ENCODE measurements at regions not wholly inside any gene's neighbourhood (a gene's known extent, or its start where the extent isn't known, plus 50 kb on each side); places are given as distances from the start of the nearest gene placed in this dataset.

GRCh38 chr3:193021506-193022010 is 103.9 kb upstream of the MB21D2 start:
- Histone ChIP-seq H3K4me2 (ENCODE audit: insufficient read depth in 1 of 2, low read depth in 2 of 2, low read length in 2 of 2) (no peak overlapping the region), H3K9me3 (ENCODE audit: insufficient read depth in 2 of 2, low read depth in 1 of 2, low read length in 1 of 2) (no peaks in the 10 kb centered on the region), H3K18ac (ENCODE audit: extremely low read depth, low read length) (no peak overlapping the region), H3K4ac (replicated peaks; ENCODE audit: insufficient read length, low read depth, low read length) (no peak overlapping the region), H3K79me1 (ENCODE audit: low read depth, low read length) (no peaks in the 10 kb centered on the region), H3K4me1 (replicated peaks in 1 of 4; ENCODE audit: control insufficient read depth in 3 of 4, insufficient read depth in 4 of 4, low read length in 3 of 4) (no peaks in the 10 kb centered on the region; a peak in 1 of 7 replicates), H2AFZ (ENCODE audit: low read length) (peak overlapping the region; percentile 39; the same call in 1 of the 2 replicates), H3K14ac (ENCODE audit: insufficient read length) (no peak overlapping the region), H3K9ac (replicated peaks in 1 of 4; ENCODE audit: extremely low read depth in 1 of 4, low read depth in 3 of 4, low read length in 3 of 4) (no peak overlapping the region), H3K79me2 (ENCODE audit: control insufficient read depth in 1 of 2, insufficient read depth in 2 of 2, low read length in 2 of 2) (no peaks in the 10 kb centered on the region), H2BK15ac (ENCODE audit: low read length) (no peak overlapping the region), H3K23ac (ENCODE audit: insufficient read length) (no peak overlapping the region), H2BK20ac (ENCODE audit: low read length) (no peak overlapping the region), H4K20me1 (replicated peaks in 1 of 2; ENCODE audit: control insufficient read depth in 1 of 2, insufficient read depth in 2 of 2, low read length in 2 of 2) (no peaks in the 10 kb centered on the region), H3K27me3 (replicated peaks in 1 of 4; ENCODE audit: control insufficient read depth in 3 of 4, extremely low read depth in 1 of 4, insufficient read depth in 3 of 4, low read length in 3 of 4) (no peaks in the 10 kb centered on the region), H3K27ac (ENCODE audit: low read depth, low read length) (no peak overlapping the region), H2BK12ac (ENCODE audit: low read depth, low read length) (no peak overlapping the region), H2AK5ac (ENCODE audit: low read depth, low read length) (no peak overlapping the region), H3K36me3 (ENCODE audit: control insufficient read depth in 2 of 4, insufficient read depth in 4 of 4, low read length in 3 of 4) (no peaks in the 10 kb centered on the region), H3K56ac (replicated peaks; ENCODE audit: insufficient read length, low read depth, low read length) (no peak overlapping the region), H3K4me3 (ENCODE audit: extremely low read depth in 1 of 4, insufficient read depth in 2 of 4, low read depth in 3 of 4, low read length in 4 of 4) (no peak overlapping the region), H4K5ac (ENCODE audit: insufficient read length, low read depth, low read length) (no peak overlapping the region), H3K23me2 (ENCODE audit: low read depth, low read length) (no peaks in the 10 kb centered on the region), H2BK120ac (replicated peaks; ENCODE audit: low read depth, low read length) (no peak overlapping the region), H2BK5ac (ENCODE audit: low read depth, low read length) (no peak overlapping the region), H4K91ac (replicated peaks; ENCODE audit: insufficient read length, low read length) (no peak overlapping the region), H4K8ac (ENCODE audit: extremely low read depth, insufficient read depth, low read length) (no peak overlapping the region)
- ChIA-PET CTCF (ENCODE audit: partially characterized antibody) (no interaction called here), POLR2A (ENCODE audit: partially characterized antibody) (no interaction called here)
- FAIRE-seq = no peak
- 95% methylated on average over 7 of the region's 7 CpGs; no CpG with 5 or more reads in 1 of the 2 experiments for WGBS, 2 experiments (ENCODE audit: extremely low coverage in 1 of 2, insufficient coverage in 1 of 2, insufficient read length in 1 of 2, insufficient replicate concordance in 2 of 2, low coverage in 1 of 2, low lambda C conversion rate in 2 of 2, missing lambda C conversion rate in 1 of 2)
- no peak for DNase-seq (ENCODE audit: low read depth in 1 of 2, low spot score in 2 of 2)
- TF ChIP-seq BACH1 (IDR thresholded peaks at IDR 0.05; ENCODE audit: low read length) = no peak
- no peak for TF ChIP-seq SP4 (IDR thresholded peaks at IDR 0.05; ENCODE audit: low read length)
- no peak for TF ChIP-seq SIRT6 (IDR thresholded peaks at IDR 0.05; ENCODE audit: low read length)
- TF ChIP-seq EP300 (IDR thresholded peaks at IDR 0.05; ENCODE audit: borderline replicate concordance in 1 of 2, low read depth in 2 of 2, low read length in 2 of 2) = no peak
- no peak for TF ChIP-seq CHD1 (IDR thresholded peaks at IDR 0.05; ENCODE audit: low read depth, low read length)
- TF ChIP-seq CTCF (IDR thresholded peaks at IDR 0.05; ENCODE audit: control extremely low read depth in 1 of 3, insufficient read depth in 1 of 3, low read depth in 1 of 3, low read length in 3 of 3) = no peak
- TF ChIP-seq EZH2 (IDR thresholded peaks at IDR 0.05; ENCODE audit: low read depth, low read length, severe bottlenecking) = no peak
- TF ChIP-seq E2F6 (IDR thresholded peaks at IDR 0.05) = no peak
- no peak for TF ChIP-seq GTF2F1 (IDR thresholded peaks at IDR 0.05; ENCODE audit: borderline replicate concordance, low read depth, low read length)
- no peak for TF ChIP-seq RFX5 (IDR thresholded peaks at IDR 0.05; ENCODE audit: borderline replicate concordance, low read depth, low read length)
- no peak for TF ChIP-seq RNF2 (IDR thresholded peaks at IDR 0.05; ENCODE audit: borderline replicate concordance, low read depth, low read length, missing control alignments, poor library complexity, severe bottlenecking)
